ENCODE measurements at regions not wholly inside any gene's neighbourhood (a gene's known extent, or its start where the extent isn't known, plus 50 kb on each side); places are given as distances from the start of the nearest gene placed in this dataset.

DNA sequence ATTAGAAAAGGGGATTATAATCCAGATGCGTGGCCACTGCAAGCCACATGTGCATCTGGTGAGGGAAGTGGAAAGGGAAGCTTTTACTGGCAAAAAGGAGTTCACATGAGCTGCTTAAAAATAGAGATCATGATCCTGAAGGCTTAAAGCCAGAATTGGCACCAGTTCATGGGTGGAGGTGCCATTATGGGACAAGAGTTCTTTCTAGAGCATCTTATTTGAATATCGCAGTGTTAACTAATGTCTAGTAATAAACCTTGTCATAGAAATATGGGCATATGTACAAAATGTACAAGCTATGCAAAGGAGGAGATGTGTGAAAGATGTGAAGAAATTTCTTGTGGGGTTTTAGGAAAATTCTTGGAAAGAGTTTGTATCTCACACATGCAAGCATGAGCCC lies 178.4 kb upstream of the CBLB start:
- H3K79me2 ChIP-seq (ENCODE audit: control insufficient read depth, insufficient read depth, low read length, poor library complexity): no peaks in the 10 kb centered on the region
- H3K79me1 ChIP-seq (ENCODE audit: low read length): no peaks in the 10 kb centered on the region
- no peak overlapping the region for H3K23ac ChIP-seq (ENCODE audit: low read length)
- H3K36me3 ChIP-seq (ENCODE audit: control insufficient read depth in 1 of 2, insufficient read depth in 2 of 2, low read length in 2 of 2): no peaks in the 10 kb centered on the region
- H2BK120ac ChIP-seq (ENCODE audit: insufficient read depth, low read length, poor library complexity): no peak overlapping the region
- H2BK12ac ChIP-seq (ENCODE audit: low read length): no peak overlapping the region
- DNase-seq: no peak
- no peak overlapping the region for H4K91ac ChIP-seq (ENCODE audit: low read depth, low read length)
- no peak overlapping the region for H3K4me3 ChIP-seq (ENCODE audit: low read depth, low read length)
- no peaks in the 10 kb centered on the region for H3K27me3 ChIP-seq (ENCODE audit: insufficient read depth, low read length)
- H3K4ac ChIP-seq (ENCODE audit: low read depth, low read length): no peak overlapping the region
- no peak overlapping the region for H3K18ac ChIP-seq (ENCODE audit: low read length)
- no peak overlapping the region for H4K12ac ChIP-seq (ENCODE audit: low read depth, low read length)
- no peak overlapping the region for H2BK5ac ChIP-seq (ENCODE audit: low read depth, low read length, poor library complexity)
- H2AFZ ChIP-seq (ENCODE audit: insufficient read depth, low read length, poor library complexity): no peak overlapping the region
- no CpG with 5 or more reads among the region's 2 CpGs for WGBS (ENCODE audit: extremely low coverage, insufficient coverage, insufficient read length)
- no peak overlapping the region for H2AK5ac ChIP-seq (ENCODE audit: low read length)
- no peaks in the 10 kb centered on the region for H3K4me1 ChIP-seq (ENCODE audit: control insufficient read depth in 1 of 2, insufficient read depth in 2 of 2, low read length in 2 of 2)
- H3K27ac ChIP-seq (ENCODE audit: low read depth, low read length): no peak overlapping the region
- no peak overlapping the region for H3K4me2 ChIP-seq (ENCODE audit: low read length)
- no peak overlapping the region for H4K8ac ChIP-seq (ENCODE audit: low read depth, low read length)
- no peak overlapping the region for H3K9ac ChIP-seq (ENCODE audit: low read length)
- H3K14ac ChIP-seq (ENCODE audit: low read length): no peak overlapping the region
- H3K9me3 ChIP-seq (ENCODE audit: insufficient read depth, low read depth, low read length): no peaks in the 10 kb centered on the region

DNA sequence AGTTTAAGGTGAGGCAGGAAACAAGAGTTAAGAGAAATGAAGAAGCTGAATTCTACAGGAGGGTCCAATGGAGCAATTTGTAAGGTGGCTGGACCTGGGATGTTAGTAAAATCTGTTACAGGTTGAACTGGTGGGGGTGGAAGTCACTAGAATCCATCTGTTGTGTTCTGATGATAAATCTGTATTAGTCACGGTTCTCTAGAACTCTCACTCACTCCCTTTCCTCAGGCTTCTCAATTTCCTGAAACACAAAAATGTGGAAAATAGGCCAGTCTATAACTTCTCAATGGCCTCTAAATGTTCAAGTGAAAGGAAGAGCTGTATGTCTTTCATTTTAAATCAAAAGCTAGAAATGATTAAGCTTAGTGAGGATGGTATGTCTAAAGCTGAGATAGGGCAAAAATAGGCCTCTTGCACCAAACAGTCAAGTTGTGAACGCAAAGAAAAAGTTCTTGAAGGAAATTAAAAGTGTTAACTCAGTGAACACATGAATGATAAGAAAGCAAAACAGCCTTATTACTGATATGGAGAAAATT lies 180.2 kb upstream of the CBLB start:
- no peak overlapping the region for H3K9ac ChIP-seq (ENCODE audit: low read length)
- no peaks in the 10 kb centered on the region for H3K4me1 ChIP-seq (ENCODE audit: control insufficient read depth in 1 of 2, insufficient read depth in 2 of 2, low read length in 2 of 2)
- H4K12ac ChIP-seq (ENCODE audit: low read depth, low read length): no peak overlapping the region
- no peak overlapping the region for H3K14ac ChIP-seq (ENCODE audit: low read length)
- no peak overlapping the region for H3K4me2 ChIP-seq (ENCODE audit: low read length)
- H3K79me1 ChIP-seq (ENCODE audit: low read length): no peaks in the 10 kb centered on the region
- H2BK12ac ChIP-seq (ENCODE audit: low read length): no peak overlapping the region
- H3K27ac ChIP-seq (ENCODE audit: low read depth, low read length): no peak overlapping the region
- no peak overlapping the region for H2BK5ac ChIP-seq (ENCODE audit: low read depth, low read length, poor library complexity)
- H3K27me3 ChIP-seq (ENCODE audit: insufficient read depth, low read length): no peaks in the 10 kb centered on the region
- WGBS (ENCODE audit: extremely low coverage, insufficient coverage, insufficient read length): no CpG with 5 or more reads among the region's 2 CpGs
- H4K8ac ChIP-seq (ENCODE audit: low read depth, low read length): no peak overlapping the region
- H3K18ac ChIP-seq (ENCODE audit: low read length): no peak overlapping the region
- no peak overlapping the region for H3K23ac ChIP-seq (ENCODE audit: low read length)
- H2AK5ac ChIP-seq (ENCODE audit: low read length): no peak overlapping the region
- H4K91ac ChIP-seq (ENCODE audit: low read depth, low read length): no peak overlapping the region
- no peak overlapping the region for H2BK120ac ChIP-seq (ENCODE audit: insufficient read depth, low read length, poor library complexity)
- H3K9me3 ChIP-seq (ENCODE audit: insufficient read depth, low read depth, low read length): no peaks in the 10 kb centered on the region
- H3K36me3 ChIP-seq (ENCODE audit: control insufficient read depth in 1 of 2, insufficient read depth in 2 of 2, low read length in 2 of 2): no peaks in the 10 kb centered on the region
- H2AFZ ChIP-seq (ENCODE audit: insufficient read depth, low read length, poor library complexity): no peak overlapping the region
- H3K4me3 ChIP-seq (ENCODE audit: low read depth, low read length): no peak overlapping the region
- DNase-seq: no peak
- H3K79me2 ChIP-seq (ENCODE audit: control insufficient read depth, insufficient read depth, low read length, poor library complexity): no peaks in the 10 kb centered on the region
- H3K4ac ChIP-seq (ENCODE audit: low read depth, low read length): no peak overlapping the region

DNA sequence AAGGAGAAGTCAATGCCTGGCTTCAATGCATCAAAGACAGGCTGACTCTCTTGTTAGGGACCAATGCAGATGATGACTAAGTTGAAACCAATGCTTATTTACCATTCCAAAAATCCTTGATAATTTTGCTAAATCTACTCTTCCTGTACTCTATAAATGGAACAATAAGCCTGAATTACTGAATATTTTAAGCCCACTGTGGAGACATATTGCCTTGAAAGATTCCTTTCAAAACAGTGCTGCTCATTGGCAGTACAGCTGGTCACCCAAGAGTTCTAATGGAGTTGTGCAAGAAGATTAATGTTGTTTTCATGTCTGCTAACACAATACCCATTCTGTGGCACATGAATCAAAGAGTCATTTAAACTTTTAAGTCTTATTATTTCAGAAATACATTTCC lies 181.0 kb upstream of the CBLB start:
- H3K4me1 ChIP-seq (ENCODE audit: control insufficient read depth in 1 of 2, insufficient read depth in 2 of 2, low read length in 2 of 2): no peaks in the 10 kb centered on the region
- H4K91ac ChIP-seq (ENCODE audit: low read depth, low read length): no peak overlapping the region
- H2BK120ac ChIP-seq (ENCODE audit: insufficient read depth, low read length, poor library complexity): no peak overlapping the region
- H3K27ac ChIP-seq (ENCODE audit: low read depth, low read length): no peak overlapping the region
- H3K4me2 ChIP-seq (ENCODE audit: low read length): no peak overlapping the region
- H3K36me3 ChIP-seq (ENCODE audit: control insufficient read depth in 1 of 2, insufficient read depth in 2 of 2, low read length in 2 of 2): no peaks in the 10 kb centered on the region
- H3K79me2 ChIP-seq (ENCODE audit: control insufficient read depth, insufficient read depth, low read length, poor library complexity): no peaks in the 10 kb centered on the region
- no peaks in the 10 kb centered on the region for H3K79me1 ChIP-seq (ENCODE audit: low read length)
- H3K14ac ChIP-seq (ENCODE audit: low read length): no peak overlapping the region
- H2AFZ ChIP-seq (ENCODE audit: insufficient read depth, low read length, poor library complexity): no peak overlapping the region
- no peak overlapping the region for H2BK12ac ChIP-seq (ENCODE audit: low read length)
- H3K4ac ChIP-seq (ENCODE audit: low read depth, low read length): no peak overlapping the region
- no peak overlapping the region for H3K4me3 ChIP-seq (ENCODE audit: low read depth, low read length)
- no peak overlapping the region for H4K12ac ChIP-seq (ENCODE audit: low read depth, low read length)
- no peak overlapping the region for H3K23ac ChIP-seq (ENCODE audit: low read length)
- H3K27me3 ChIP-seq (ENCODE audit: insufficient read depth, low read length): no peaks in the 10 kb centered on the region
- no peak overlapping the region for H3K9ac ChIP-seq (ENCODE audit: low read length)
- no peak overlapping the region for H2BK5ac ChIP-seq (ENCODE audit: low read depth, low read length, poor library complexity)
- H3K18ac ChIP-seq (ENCODE audit: low read length): no peak overlapping the region
- no peak overlapping the region for H4K8ac ChIP-seq (ENCODE audit: low read depth, low read length)
- no peaks in the 10 kb centered on the region for H3K9me3 ChIP-seq (ENCODE audit: insufficient read depth, low read depth, low read length)
- H2AK5ac ChIP-seq (ENCODE audit: low read length): no peak overlapping the region
- DNase-seq: no peak

DNA sequence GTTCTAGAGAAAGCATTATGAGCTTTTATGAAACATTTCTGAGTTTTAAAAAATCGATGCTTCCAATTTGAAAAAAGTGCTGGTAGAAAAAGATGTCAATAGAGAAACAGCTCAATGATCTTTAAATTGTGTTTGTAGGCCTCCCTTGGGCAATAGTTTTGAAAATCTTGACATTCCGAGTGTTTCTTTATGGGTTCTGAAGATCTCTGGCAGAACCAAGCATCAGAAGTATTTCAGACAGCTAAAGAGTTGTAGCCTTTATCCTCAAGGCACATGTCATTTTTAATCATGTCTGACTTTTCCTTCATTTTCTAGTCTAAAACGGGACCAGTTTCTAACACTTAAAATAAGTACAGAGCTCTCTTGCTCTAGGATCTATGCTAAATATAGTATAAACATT lies 188.1 kb upstream of the CBLB start:
- Histone ChIP-seq H3K4me1 (ENCODE audit: control insufficient read depth in 1 of 2, insufficient read depth in 2 of 2, low read length in 2 of 2) (no peaks in the 10 kb centered on the region), H3K4ac (ENCODE audit: low read depth, low read length) (no peak overlapping the region), H3K27me3 (ENCODE audit: insufficient read depth, low read length) (no peaks in the 10 kb centered on the region), H3K79me2 (ENCODE audit: control insufficient read depth, insufficient read depth, low read length, poor library complexity) (no peaks in the 10 kb centered on the region), H3K4me3 (ENCODE audit: low read depth, low read length) (no peak overlapping the region), H2BK120ac (ENCODE audit: insufficient read depth, low read length, poor library complexity) (no peak overlapping the region), H2AK5ac (ENCODE audit: low read length) (no peak overlapping the region), H3K79me1 (ENCODE audit: low read length) (no peaks in the 10 kb centered on the region), H4K8ac (ENCODE audit: low read depth, low read length) (no peak overlapping the region), H3K36me3 (ENCODE audit: control insufficient read depth in 1 of 2, insufficient read depth in 2 of 2, low read length in 2 of 2) (no peaks in the 10 kb centered on the region), H3K4me2 (ENCODE audit: low read length) (no peak overlapping the region), H3K14ac (ENCODE audit: low read length) (no peak overlapping the region), H3K9ac (ENCODE audit: low read length) (no peak overlapping the region), H2BK5ac (ENCODE audit: low read depth, low read length, poor library complexity) (no peak overlapping the region), H3K9me3 (ENCODE audit: insufficient read depth, low read depth, low read length) (no peaks in the 10 kb centered on the region), H3K23ac (ENCODE audit: low read length) (no peak overlapping the region), H3K27ac (ENCODE audit: low read depth, low read length) (no peak overlapping the region), H2BK12ac (ENCODE audit: low read length) (no peak overlapping the region), H2AFZ (ENCODE audit: insufficient read depth, low read length, poor library complexity) (no peak overlapping the region), H3K18ac (ENCODE audit: low read length) (no peak overlapping the region), H4K91ac (ENCODE audit: low read depth, low read length) (no peak overlapping the region), H4K12ac (ENCODE audit: low read depth, low read length) (no peak overlapping the region)
- peak in 1 of 2 donors; percentile 55 for DNase-seq
- WGBS (ENCODE audit: extremely low coverage, insufficient coverage, insufficient read length): no CpG with 5 or more reads among the region's 3 CpGs

All from trophoblast cell (in vitro differentiated cells and primary cell).